ENCODE measurements at regions not wholly inside any gene's neighbourhood (a gene's known extent, or its start where the extent isn't known, plus 50 kb on each side); places are given as distances from the start of the nearest gene placed in this dataset.

DNA sequence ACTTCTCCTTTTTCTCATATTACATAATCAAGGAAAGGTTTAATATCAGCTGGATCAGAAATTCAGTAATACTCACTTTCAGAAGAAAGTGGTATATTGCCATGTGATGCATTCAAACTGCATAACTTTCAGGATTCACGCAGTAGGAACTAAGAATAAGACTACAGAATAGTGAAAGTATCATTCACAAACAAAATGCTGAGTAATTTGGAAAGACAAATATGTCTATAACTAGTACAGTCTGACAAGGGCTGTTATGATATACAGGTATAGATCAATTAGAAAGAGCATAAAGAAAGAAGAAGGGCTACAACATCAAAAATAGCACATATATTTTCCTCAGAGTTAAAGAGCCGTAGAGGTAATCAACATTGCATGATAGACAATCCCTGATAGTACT lies 871.5 kb upstream of the TMPRSS15 start:
- TF ChIP-seq POLR2A (IDR thresholded peaks at IDR 0.05; ENCODE audit: low read length), result no peak
- TF ChIP-seq GATA1 (IDR thresholded peaks at IDR 0.05; ENCODE audit: low read depth, low read length), result no peak
